Cardiac muscle cell (in vitro differentiated cells and primary cell): ENCODE measurements at regions not wholly inside any gene's neighbourhood (a gene's known extent, or its start where the extent isn't known, plus 50 kb on each side); places are given as distances from the start of the nearest gene placed in this dataset.

Experiments used
- DNase-seq, 2 donors: peaks; one replicate each; pipeline versions ENCODE4 v3.0.0 to v3.0.0-alpha.2; 2010 to 2017; ENCODE audit warnings: low read depth in 1 of 2, low spot score in 1 of 2
- H3K27ac ChIP-seq: fragments of 200-600 bp; sonication (generic); 2 replicates; pipeline ENCODE4 v1.5.1; 2016
- H3K27me3 ChIP-seq: fragments of 200-600 bp; sonication (generic); 2 replicates; pipeline ENCODE4 v1.6.0; 2016; ENCODE audit warnings: control low read depth
- H3K36me3 ChIP-seq: fragments of 200-600 bp; sonication (generic); 2 replicates; pipeline ENCODE4 v1.5.1; 2016; ENCODE audit warnings: control low read depth
- H3K4me1 ChIP-seq: fragments of 200-600 bp; sonication (generic); 2 replicates; pipeline ENCODE4 v1.8.1; 2017; ENCODE audit warnings: low read depth, mild to moderate bottlenecking, mixed run types
- H3K4me3 ChIP-seq: fragments of 200-600 bp; sonication (generic); 2 replicates; pipeline ENCODE4 v1.5.1; 2016; ENCODE audit warnings: mild to moderate bottlenecking
- H3K9me3 ChIP-seq: fragments of 200-600 bp; sonication (generic); 2 replicates; pipeline ENCODE4 v1.5.1; 2017; ENCODE audit warnings: low read depth, mild to moderate bottlenecking, control low read depth
- TF ChIP-seq, protein P1 (sequence below): IDR thresholded peaks from 2 replicates; pipeline ENCODE4 v1.5.1; 2012; ENCODE audit warnings: low read depth, mild to moderate bottlenecking, low read length

DNA sequence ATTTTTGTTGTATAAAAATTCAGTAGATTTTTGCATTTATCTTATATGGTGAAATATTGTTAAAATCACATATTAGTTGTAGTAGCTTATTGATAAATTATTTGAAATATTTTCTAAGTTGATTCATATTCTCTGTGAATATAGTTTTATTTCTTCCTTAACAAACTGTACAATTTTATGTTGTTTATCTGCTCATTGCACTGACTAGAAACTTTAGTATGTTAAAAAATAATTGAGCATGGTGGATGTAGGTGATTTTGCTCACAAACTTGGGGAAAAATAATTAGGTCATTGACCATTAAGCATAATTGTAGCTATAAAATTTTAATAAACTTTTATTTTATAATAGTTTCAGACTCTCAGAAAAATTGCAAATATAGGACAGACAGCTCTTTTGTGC, 1445.3 kb upstream of the MIR17HG start:
- peaks cover 4% of the 10 kb centered on the region for H3K4me1 ChIP-seq
- no peaks in the 10 kb centered on the region for H3K36me3 ChIP-seq
- no peak overlapping the region for H3K27ac ChIP-seq
- no peaks in the 10 kb centered on the region for H3K27me3 ChIP-seq
- H3K9me3 ChIP-seq, result no peaks in the 10 kb centered on the region
- TF ChIP-seq, protein P1, sequence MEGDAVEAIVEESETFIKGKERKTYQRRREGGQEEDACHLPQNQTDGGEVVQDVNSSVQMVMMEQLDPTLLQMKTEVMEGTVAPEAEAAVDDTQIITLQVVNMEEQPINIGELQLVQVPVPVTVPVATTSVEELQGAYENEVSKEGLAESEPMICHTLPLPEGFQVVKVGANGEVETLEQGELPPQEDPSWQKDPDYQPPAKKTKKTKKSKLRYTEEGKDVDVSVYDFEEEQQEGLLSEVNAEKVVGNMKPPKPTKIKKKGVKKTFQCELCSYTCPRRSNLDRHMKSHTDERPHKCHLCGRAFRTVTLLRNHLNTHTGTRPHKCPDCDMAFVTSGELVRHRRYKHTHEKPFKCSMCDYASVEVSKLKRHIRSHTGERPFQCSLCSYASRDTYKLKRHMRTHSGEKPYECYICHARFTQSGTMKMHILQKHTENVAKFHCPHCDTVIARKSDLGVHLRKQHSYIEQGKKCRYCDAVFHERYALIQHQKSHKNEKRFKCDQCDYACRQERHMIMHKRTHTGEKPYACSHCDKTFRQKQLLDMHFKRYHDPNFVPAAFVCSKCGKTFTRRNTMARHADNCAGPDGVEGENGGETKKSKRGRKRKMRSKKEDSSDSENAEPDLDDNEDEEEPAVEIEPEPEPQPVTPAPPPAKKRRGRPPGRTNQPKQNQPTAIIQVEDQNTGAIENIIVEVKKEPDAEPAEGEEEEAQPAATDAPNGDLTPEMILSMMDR, result no peak
- no peak overlapping the region for H3K4me3 ChIP-seq
- DNase-seq, result no peak

DNA sequence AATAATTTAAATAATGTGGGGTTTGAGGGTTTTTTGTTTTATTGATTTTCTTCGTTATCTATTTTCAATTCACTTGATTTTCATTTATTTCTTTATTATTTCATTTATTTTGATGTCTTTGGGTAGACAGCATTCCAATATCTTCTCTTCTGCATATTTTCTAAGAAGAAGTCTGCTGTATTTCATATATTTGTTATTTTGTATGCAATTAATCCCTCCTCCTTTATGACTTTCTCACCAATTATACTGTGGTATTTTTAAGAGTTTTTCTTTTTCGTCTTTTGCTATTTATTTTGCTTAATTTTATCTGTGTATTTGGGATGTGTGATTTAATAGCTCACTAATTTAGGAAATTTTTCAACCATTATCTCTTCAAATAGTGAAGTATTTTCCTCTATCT, 1444.4 kb upstream of the MIR17HG start:
- H3K9me3 ChIP-seq, result no peaks in the 10 kb centered on the region
- no peak for DNase-seq
- no peaks in the 10 kb centered on the region for H3K36me3 ChIP-seq
- H3K4me3 ChIP-seq, result no peak overlapping the region
- peaks cover 4% of the 10 kb centered on the region for H3K4me1 ChIP-seq
- TF ChIP-seq, protein P1, result no peak
- H3K27ac ChIP-seq, result no peak overlapping the region
- H3K27me3 ChIP-seq, result no peaks in the 10 kb centered on the region

DNA sequence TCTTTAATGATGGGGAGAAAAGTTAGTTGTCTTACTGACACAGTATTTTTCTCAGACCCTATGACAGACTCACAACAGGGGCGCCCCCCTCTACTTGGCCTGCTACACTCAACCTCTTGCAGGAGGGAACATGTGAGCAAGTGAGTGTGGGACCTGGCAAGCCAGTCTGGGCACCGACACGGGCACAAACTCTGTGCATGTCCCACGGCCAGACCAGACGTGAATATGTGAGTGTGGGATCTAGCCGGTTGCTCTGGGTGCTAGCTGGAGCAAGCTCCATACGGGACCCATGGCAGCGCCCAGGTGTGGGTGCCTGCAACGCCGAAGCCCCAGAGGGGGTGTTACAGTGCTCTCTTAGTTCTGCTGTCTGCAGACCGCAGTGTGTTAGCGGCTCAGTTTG, 1437.3 kb upstream of the MIR17HG start:
- TF ChIP-seq, protein P1, result no peak
- no peak overlapping the region for H3K27ac ChIP-seq
- no peak for DNase-seq
- no peaks in the 10 kb centered on the region for H3K36me3 ChIP-seq
- no peaks in the 10 kb centered on the region for H3K27me3 ChIP-seq
- no peaks in the 10 kb centered on the region for H3K9me3 ChIP-seq
- no peak overlapping the region for H3K4me3 ChIP-seq
- H3K4me1 ChIP-seq, result peaks cover 4% of the 10 kb centered on the region

DNA sequence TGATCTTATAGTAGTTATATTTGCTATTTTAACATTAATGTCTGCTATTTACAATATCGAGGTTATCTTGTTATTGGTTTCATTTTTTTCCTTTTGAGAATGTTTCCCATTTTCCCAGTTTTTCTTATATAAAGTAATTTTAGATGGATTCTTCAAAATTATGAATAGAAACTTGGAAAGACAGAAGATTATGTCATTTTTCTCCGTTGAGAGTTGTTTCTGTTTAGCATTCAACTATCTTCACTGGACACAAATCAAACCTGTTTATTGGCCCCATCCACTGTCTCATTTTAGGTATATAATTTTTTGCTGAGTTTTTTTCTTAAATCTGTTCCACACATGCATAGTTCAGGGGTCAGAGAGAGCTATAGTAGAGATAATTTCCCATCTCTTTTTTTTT, 1430.9 kb upstream of the MIR17HG start:
- H3K9me3 ChIP-seq, result no peaks in the 10 kb centered on the region
- DNase-seq, result no peak
- no peak overlapping the region for H3K4me3 ChIP-seq
- H3K4me1 ChIP-seq, result peaks cover 3% of the 10 kb centered on the region
- no peaks in the 10 kb centered on the region for H3K36me3 ChIP-seq
- H3K27ac ChIP-seq, result no peak overlapping the region
- TF ChIP-seq, protein P1, result no peak
- H3K27me3 ChIP-seq, result no peaks in the 10 kb centered on the region

DNA sequence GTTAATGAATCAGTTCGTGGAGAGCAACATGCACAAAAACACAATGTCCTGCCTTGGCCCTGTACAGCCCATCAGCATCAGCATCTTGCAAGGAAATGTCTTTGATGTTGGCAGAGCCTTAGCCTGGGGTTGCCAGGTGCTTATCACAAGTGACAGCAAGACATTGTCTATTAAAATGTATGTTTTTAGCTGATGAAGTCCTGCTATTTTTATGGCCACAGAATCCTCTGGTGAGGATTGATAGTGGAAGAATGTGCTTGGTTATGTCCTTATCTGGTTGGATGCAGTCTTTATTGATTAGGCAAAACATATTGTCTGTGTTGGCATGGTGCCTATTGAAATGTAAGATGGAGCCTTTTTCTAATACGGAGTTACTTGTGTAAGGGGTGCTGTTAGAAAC, 1427.0 kb upstream of the MIR17HG start:
- TF ChIP-seq, protein P1, result no peak
- Histone ChIP-seq H3K36me3 (no peaks in the 10 kb centered on the region), H3K4me3 (no peak overlapping the region), H3K27me3 (no peaks in the 10 kb centered on the region), H3K27ac (no peak overlapping the region), H3K9me3 (no peaks in the 10 kb centered on the region), H3K4me1 (peaks cover 6% of the 10 kb centered on the region)
- no peak for DNase-seq

DNA sequence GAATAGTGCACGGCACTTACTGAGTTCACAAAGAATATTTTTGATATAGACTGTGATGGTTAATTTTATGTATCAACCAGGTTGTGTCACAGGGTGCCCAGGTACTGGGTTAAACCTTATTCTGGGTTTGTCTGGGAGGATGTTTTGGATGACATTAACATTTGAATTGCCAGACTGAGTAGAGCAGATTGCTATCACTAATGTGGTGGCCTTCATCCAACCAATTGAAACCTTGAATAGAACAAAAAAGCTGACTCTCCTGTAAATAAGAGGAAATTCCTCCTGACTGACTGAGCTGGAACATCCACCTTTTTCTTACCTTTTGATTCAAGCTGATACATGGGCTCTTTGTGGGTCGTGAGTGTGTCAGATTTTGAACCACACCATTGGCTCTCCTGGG, 1424.4 kb upstream of the MIR17HG start:
- Histone ChIP-seq H3K27ac (no peak overlapping the region), H3K9me3 (no peaks in the 10 kb centered on the region), H3K27me3 (no peaks in the 10 kb centered on the region), H3K36me3 (no peaks in the 10 kb centered on the region), H3K4me3 (no peak overlapping the region), H3K4me1 (peaks cover 6% of the 10 kb centered on the region)
- TF ChIP-seq, protein P1, result no peak
- DNase-seq, result no peak
